H4 (cell line): ENCODE measurements at regions not wholly inside any gene's neighbourhood (a gene's known extent, or its start where the extent isn't known, plus 50 kb on each side); places are given as distances from the start of the nearest gene placed in this dataset.
"Not testable (repeated sequence)": the region's sequence is repeated elsewhere in the genome, so short reads cannot be mapped to it uniquely, and the experiment has no call there.

ENCODE experiments used
- DNase-seq: peaks from one replicate; pipeline ENCODE4 v3.0.0-alpha.2; 2015; ENCODE audit warnings: low spot score

DNA sequence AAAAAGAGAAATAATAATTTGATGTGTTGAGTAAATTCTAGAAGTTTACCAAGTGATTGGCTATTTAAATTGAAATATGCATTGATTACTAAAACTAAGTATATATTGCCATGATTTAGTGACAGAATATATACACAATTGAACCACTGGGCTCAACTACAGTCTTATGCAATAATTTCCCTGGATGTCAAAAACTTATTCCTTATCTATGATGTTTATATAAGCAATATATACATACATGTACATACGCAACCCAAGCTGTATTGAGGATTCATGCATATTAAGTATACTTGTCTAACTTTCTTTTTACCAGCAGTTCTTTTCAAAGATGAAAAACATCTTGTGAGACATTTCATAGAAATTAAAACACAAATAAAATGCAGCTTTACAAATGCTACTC is 165.8 kb downstream of the ZIC4 start:
- DNase-seq = no peak

DNA sequence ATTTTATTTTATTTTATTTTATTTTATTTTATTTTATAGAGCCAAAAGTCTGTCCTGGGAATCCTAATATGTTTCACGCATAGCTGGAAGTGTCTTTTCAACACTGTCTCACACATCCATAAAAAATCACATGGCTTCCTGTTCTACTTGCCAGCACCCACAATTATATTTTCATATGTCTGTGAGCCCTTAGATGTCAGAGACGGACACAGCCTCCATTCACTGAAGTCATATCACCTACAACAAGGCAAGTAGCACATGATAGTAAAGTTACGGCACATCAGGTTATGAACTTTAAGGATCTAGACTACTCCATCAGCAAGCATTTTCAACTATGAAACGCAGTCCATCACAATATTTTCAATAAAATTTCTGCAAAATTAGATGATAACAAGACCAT is 168.4 kb downstream of the ZIC4 start:
- DNase-seq = no peak

- DNase-seq = not testable (repeated sequence)
These were observed 174.4 kb downstream of the ZIC4 start for GRCh38 chr3:147231980-147232379.

DNA sequence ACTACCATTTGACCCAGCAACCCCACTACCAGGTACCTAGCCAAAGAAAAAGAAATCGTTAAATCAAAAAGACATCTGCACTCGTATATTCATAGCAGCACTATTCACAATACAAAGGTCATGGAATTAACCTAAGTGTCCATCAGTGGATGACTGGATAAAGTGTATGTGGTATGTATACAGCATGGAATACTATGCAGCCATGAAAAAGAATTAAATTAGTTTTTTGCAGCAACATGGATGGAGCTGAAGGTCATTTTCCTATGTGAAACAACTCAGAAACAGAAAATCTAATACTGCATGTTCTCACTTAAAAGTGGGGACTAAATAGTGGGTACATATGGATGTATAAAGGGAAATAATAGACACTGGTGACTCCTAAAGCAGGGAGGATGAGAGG is 175.2 kb downstream of the ZIC4 start:
- no peak for DNase-seq

- DNase-seq = no peak
These were observed 184.1 kb downstream of the ZIC4 start for GRCh38 chr3:147222291-147222690.

- DNase-seq = no peak
These were observed 187.4 kb downstream of the ZIC4 start for GRCh38 chr3:147218965-147219364.

GRCh38 chr3:147216143-147216673 is 190.1 kb downstream of the ZIC4 start:
- no peak for DNase-seq

- DNase-seq = no peak
These were observed 190.7 kb downstream of the ZIC4 start for GRCh38 chr3:147215660-147216059.

GRCh38 chr3:147213633-147214032 is 192.7 kb downstream of the ZIC4 start:
- no peak for DNase-seq

- no peak for DNase-seq
These were observed 195.7 kb downstream of the ZIC4 start for GRCh38 chr3:147210676-147211075.

- no peak for DNase-seq
These were observed 205.3 kb downstream of the ZIC4 start for GRCh38 chr3:147201086-147201485.

DNA sequence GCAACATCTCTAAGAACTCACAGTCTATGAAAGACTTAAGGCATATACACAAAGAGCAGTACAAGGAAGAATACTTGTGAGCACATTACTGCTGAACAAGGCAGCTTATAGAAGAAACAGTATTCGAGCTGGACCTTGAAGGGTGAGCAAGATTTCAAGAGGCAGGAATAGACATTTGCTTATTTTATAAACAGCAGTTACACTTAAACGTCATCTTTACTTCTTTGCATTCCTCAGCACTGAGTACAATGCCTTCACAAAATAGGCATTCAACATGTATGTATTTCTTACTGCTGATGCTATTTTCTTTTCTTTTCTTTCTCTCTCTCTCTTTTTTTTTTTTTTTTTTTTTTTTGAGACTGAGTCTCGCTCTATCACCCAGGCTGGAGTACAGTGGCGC is 205.8 kb downstream of the ZIC4 start:
- no peak for DNase-seq

DNA sequence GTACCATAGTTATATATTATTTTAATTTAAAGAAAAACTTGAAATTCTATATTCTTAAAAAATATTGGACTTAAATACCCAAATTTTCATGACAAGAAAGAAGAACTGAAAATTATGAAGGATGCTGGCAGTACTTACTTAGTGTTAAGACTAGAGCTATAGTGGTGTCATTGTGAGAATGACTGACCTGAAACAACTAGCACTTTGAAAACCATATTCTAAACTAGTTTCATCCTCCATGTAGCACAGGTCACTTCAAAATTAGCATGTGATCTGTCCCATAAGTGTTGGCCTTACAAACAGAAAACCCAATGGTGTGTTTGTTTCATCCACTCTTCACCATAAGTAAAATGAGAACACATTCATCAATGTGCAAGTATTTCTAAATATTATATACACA is 208.6 kb downstream of the ZIC4 start:
- DNase-seq = no peak

GRCh38 chr3:147195887-147196286 is 210.5 kb downstream of the ZIC4 start:
- no peak for DNase-seq

GRCh38 chr3:147191795-147192385 is 214.5 kb downstream of the ZIC4 start:
- peak; percentile 60 for DNase-seq

GRCh38 chr3:147189016-147189415 is 217.3 kb downstream of the ZIC4 start:
- peak; percentile 11 for DNase-seq

GRCh38 chr3:147187687-147188086 is 218.7 kb downstream of the ZIC4 start:
- no peak for DNase-seq

GRCh38 chr3:147185781-147186180 is 220.6 kb downstream of the ZIC4 start:
- no peak for DNase-seq

- no peak for DNase-seq
These were observed 221.5 kb downstream of the ZIC4 start for GRCh38 chr3:147184794-147185193.

DNA sequence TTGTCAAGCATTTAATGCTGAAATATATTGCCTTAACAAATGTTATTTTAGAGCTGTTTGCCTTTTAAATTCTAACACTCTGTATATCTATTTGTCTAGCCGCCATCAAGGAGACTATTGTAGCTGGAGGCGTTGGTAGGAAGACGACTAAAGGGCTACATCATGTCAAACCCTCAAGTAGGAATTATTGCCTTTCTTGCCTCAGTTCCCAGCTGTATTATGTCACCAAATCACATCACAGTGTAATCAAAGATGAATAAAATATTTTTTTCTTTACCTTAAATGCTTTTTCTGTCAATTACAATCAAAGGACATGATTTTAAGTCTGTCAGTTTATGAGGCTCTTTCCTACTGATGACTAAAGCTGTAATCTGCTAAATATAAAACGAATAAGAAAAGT is 233.1 kb downstream of the ZIC4 start:
- DNase-seq = no peak

DNA sequence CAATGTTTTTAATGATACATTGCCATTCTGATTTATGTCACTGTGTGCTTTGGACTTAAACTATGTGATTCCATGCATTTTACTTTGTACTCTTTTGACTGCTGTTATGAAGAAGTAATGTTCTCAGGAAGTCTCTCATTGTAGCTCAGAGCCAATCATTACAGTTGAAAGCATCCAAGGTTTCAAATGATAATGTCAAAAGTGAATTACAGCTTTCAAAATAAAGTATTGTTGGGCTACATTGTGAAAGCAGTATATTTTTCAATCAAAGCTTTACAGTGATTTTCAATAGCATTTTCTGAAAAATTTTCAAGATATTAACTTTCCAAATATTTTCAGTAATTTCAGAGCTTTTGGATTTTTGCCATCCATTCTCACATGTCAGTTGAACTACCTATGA is 243.6 kb downstream of the ZIC4 start:
- DNase-seq = no peak

GRCh38 chr3:147161833-147162232 is 244.5 kb downstream of the ZIC4 start:
- no peak for DNase-seq

- no peak for DNase-seq
These were observed 245.4 kb downstream of the ZIC4 start for GRCh38 chr3:147160984-147161383.

DNA sequence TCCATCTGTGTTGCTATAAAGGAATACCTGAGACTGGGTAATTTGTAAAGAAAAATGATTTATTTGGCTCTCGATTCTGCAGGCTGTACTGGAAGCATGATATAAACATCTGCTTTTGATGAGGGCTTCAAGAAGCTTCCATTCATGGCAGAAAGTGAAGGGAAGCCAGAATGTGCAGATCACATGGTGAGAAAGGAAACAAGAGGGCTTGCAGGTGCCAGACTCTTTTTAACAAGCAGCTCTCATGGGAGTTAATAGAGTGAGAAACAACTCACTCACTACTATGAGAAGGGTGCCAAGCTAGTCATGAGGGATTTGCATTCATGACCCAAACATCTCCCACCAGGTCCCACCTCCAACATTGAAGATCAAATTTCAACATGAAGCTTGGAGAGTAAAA is 247.2 kb downstream of the ZIC4 start:
- no peak for DNase-seq
